Upper lobe of left lung (tissue), 6 donors: ENCODE measurements at regions not wholly inside any gene's neighbourhood (a gene's known extent, or its start where the extent isn't known, plus 50 kb on each side); places are given as distances from the start of the nearest gene placed in this dataset.

Source experiments
- ATAC-seq, 2 donors: fragments of 200-7000 bp; cut with Tn5 transposase; one replicate each; pipeline ENCODE4 v1.9.1; 2022; ENCODE audit warnings: mild to moderate bottlenecking in 2 of 2, moderate library complexity in 2 of 2; ENCODE audit not compliant: low FRiP score in 2 of 2
- DNase-seq, 2 donors: peaks; one replicate each; pipeline ENCODE4 v3.0.0-alpha.2; 2019 to 2020
- H3K27ac ChIP-seq, 4 donors: fragments of 200-600 bp; sonication (generic); one replicate each; pipeline ENCODE4 v1.5.1; 2016 to 2019
- H3K27me3 ChIP-seq, 4 donors: fragments of 200-600 bp; sonication (generic); one replicate each; pipeline ENCODE4 v1.5.1; 2017 to 2019
- H3K36me3 ChIP-seq, 4 donors: fragments of 200-600 bp; sonication (generic); one replicate each; pipeline ENCODE4 v1.5.1; 2016 to 2019
- H3K4me1 ChIP-seq, 4 donors: fragments of 200-600 bp; sonication (generic); one replicate each; pipeline ENCODE4 v1.5.1; 2018 to 2019
- H3K4me3 ChIP-seq, 4 donors: fragments of 200-600 bp; sonication (generic); one replicate each; pipeline ENCODE4 v1.5.1; 2017 to 2019; ENCODE audit warnings: mild to moderate bottlenecking in 2 of 4, moderate library complexity in 1 of 4
- H3K9me3 ChIP-seq, 4 donors: fragments of 200-600 bp; sonication (generic); one replicate each; pipeline ENCODE4 v1.5.1; 2018 to 2019
- EP300 ChIP-seq, 4 donors: sonication (generic); formaldehyde crosslinking; IDR thresholded peaks; one replicate each; pipeline ENCODE4 v1.5.1; 2017; ENCODE audit warnings: antibody characterized with exemption in 4 of 4, control low read depth in 2 of 4
- POLR2A ChIP-seq, 4 donors: fragments of 450-650 bp; IDR thresholded peaks; one replicate each; pipeline ENCODE4 v1.5.1; 2016 to 2017; ENCODE audit warnings: antibody characterized with exemption in 4 of 4, mild to moderate bottlenecking in 2 of 4
- POLR2AphosphoS5 ChIP-seq, 2 donors: sonication (generic); formaldehyde crosslinking; IDR thresholded peaks; one replicate each; pipeline ENCODE4 v1.5.1; 2017; ENCODE audit warnings: antibody characterized with exemption in 2 of 2
- WGBS, 2 donors: methylation state at CpG; one replicate each; pipeline ENCODE4 v1.1.5; 2017 to 2018; 5-methylcytosine and 5-hydroxymethylcytosine counted together
- TF ChIP-seq, protein P1 (sequence below), 6 experiments: fragments of 450-650 bp in 4 of 6; fragments of 200-600 bp in 2 of 6; sonication (generic) in 2 of 6; IDR thresholded peaks; one replicate each; pipeline ENCODE4 v1.5.1; 2016 to 2019; ENCODE audit warnings: antibody characterized with exemption in 6 of 6
- donor health status: DM: no; HTN: no; CAD: no; lungs with moderate emphysema.
- donor health status: DM: no; HTN: yes; CAD: no; lungs with severe emphysema.

- no peaks in the 10 kb centered on the region for H3K4me1 ChIP-seq
- no peak for DNase-seq
- no peaks in the 10 kb centered on the region for H3K9me3 ChIP-seq
- H3K27me3 ChIP-seq, result no peaks in the 10 kb centered on the region
- ATAC-seq, result no peak
- no peak overlapping the region for H3K27ac ChIP-seq
- no peaks in the 10 kb centered on the region for H3K36me3 ChIP-seq
- H3K4me3 ChIP-seq, result no peak overlapping the region
- TF ChIP-seq POLR2AphosphoS5 (IDR thresholded peaks at IDR 0.05) (no peak), EP300 (IDR thresholded peaks at IDR 0.05) (no peak)
- TF ChIP-seq, protein P1, sequence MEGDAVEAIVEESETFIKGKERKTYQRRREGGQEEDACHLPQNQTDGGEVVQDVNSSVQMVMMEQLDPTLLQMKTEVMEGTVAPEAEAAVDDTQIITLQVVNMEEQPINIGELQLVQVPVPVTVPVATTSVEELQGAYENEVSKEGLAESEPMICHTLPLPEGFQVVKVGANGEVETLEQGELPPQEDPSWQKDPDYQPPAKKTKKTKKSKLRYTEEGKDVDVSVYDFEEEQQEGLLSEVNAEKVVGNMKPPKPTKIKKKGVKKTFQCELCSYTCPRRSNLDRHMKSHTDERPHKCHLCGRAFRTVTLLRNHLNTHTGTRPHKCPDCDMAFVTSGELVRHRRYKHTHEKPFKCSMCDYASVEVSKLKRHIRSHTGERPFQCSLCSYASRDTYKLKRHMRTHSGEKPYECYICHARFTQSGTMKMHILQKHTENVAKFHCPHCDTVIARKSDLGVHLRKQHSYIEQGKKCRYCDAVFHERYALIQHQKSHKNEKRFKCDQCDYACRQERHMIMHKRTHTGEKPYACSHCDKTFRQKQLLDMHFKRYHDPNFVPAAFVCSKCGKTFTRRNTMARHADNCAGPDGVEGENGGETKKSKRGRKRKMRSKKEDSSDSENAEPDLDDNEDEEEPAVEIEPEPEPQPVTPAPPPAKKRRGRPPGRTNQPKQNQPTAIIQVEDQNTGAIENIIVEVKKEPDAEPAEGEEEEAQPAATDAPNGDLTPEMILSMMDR (IDR thresholded peaks at IDR 0.05), result no peak
Observed at GRCh38 chr9:26477963-26478362, 414.6 kb downstream of the CAAP1 start.

DNA sequence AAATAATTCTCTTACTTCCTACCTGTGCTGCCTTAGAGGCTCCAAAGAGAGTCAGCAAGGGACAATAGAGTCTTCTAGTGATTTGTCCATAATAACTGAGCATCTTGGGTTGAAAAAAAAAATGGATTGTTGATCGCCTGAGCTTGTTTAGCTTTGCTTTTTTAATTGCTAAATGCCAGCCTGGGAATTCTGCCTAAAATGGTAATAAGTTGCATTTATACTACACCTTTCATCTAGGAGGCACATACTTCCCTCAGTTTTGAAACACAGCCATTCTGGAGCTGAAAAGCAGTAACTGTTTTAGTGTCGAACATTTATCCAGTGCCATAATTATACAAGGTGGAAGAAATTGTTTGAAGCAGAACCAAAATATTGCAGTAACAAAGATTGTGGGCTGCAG is 421.3 kb downstream of the CAAP1 start:
- ATAC-seq, result no peak
- no peak for TF ChIP-seq EP300 (IDR thresholded peaks at IDR 0.05)
- no peak for TF ChIP-seq POLR2AphosphoS5 (IDR thresholded peaks at IDR 0.05)
- no peak for TF ChIP-seq POLR2A (IDR thresholded peaks at IDR 0.05)
- TF ChIP-seq, protein P1 (IDR thresholded peaks at IDR 0.05), result no peak
- WGBS, 2 donors, result 86 to 88% methylated on average over 2 of the region's 2 CpGs

GRCh38 chr9:26470284-26470683 is 422.3 kb downstream of the CAAP1 start:
- TF ChIP-seq POLR2A (IDR thresholded peaks at IDR 0.05) (no peak), EP300 (IDR thresholded peaks at IDR 0.05) (no peak), POLR2AphosphoS5 (IDR thresholded peaks at IDR 0.05) (no peak)
- TF ChIP-seq, protein P1 (IDR thresholded peaks at IDR 0.05), result no peak
- no peak overlapping the region for H3K4me3 ChIP-seq
- 56 to 69% methylated on average over 2 of the region's 2 CpGs for WGBS, 2 donors
- H3K27me3 ChIP-seq, result no peaks in the 10 kb centered on the region
- H3K9me3 ChIP-seq, result no peaks in the 10 kb centered on the region
- no peaks in the 10 kb centered on the region for H3K4me1 ChIP-seq
- ATAC-seq (no peak), DNase-seq (no peak)
- H3K36me3 ChIP-seq, result no peaks in the 10 kb centered on the region
- H3K27ac ChIP-seq, result no peak overlapping the region

More for the DNA sequence above, 421.3 kb downstream of the CAAP1 start:
- DNase-seq, result no peak
- Histone ChIP-seq H3K9me3 (no peaks in the 10 kb centered on the region), H3K27ac (no peak overlapping the region), H3K4me3 (no peak overlapping the region), H3K4me1 (no peaks in the 10 kb centered on the region), H3K36me3 (no peaks in the 10 kb centered on the region), H3K27me3 (no peaks in the 10 kb centered on the region)

DNA sequence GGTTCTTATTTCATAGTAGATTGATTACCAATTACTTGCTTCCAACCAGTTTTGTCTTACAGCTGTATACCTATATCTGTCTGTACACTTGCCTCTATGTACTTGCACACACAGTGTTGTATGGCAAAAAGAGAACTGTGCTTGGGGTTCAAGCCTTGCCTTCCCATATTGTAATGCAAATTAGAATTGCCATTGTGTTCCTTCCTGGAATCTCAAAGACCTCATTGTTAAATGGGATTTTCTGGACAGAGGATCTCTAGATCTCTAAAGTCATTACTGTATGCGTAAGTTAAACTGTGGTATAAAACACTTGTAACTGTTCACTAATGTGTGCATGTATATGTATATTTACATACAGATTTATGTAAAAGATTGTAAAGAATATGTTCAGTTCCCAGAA is 428.8 kb downstream of the CAAP1 start:
- Histone ChIP-seq H3K27me3 (no peaks in the 10 kb centered on the region), H3K4me3 (no peak overlapping the region), H3K9me3 (no peaks in the 10 kb centered on the region), H3K27ac (no peak overlapping the region), H3K36me3 (no peaks in the 10 kb centered on the region), H3K4me1 (no peaks in the 10 kb centered on the region)
- ATAC-seq (no peak), DNase-seq (no peak)
- 86 to 94% methylated on average over 1 of the region's 1 CpG for WGBS, 2 donors
- no peak for TF ChIP-seq POLR2AphosphoS5 (IDR thresholded peaks at IDR 0.05)
- TF ChIP-seq EP300 (IDR thresholded peaks at IDR 0.05), result no peak
- no peak for TF ChIP-seq POLR2A (IDR thresholded peaks at IDR 0.05)
- TF ChIP-seq, protein P1 (IDR thresholded peaks at IDR 0.05), result no peak

GRCh38 chr9:26462751-26463150 is 429.9 kb downstream of the CAAP1 start:
- H3K27ac ChIP-seq, result no peak overlapping the region
- TF ChIP-seq POLR2A (IDR thresholded peaks at IDR 0.05) (no peak), POLR2AphosphoS5 (IDR thresholded peaks at IDR 0.05) (no peak), EP300 (IDR thresholded peaks at IDR 0.05) (no peak)
- TF ChIP-seq, protein P1 (IDR thresholded peaks at IDR 0.05), result no peak
- no peaks in the 10 kb centered on the region for H3K36me3 ChIP-seq
- WGBS, 2 donors, result 0 to 84% methylated on average over 1 of the region's 1 CpG
- no peak overlapping the region for H3K4me3 ChIP-seq
- H3K27me3 ChIP-seq, result no peaks in the 10 kb centered on the region
- DNase-seq (no peak), ATAC-seq (no peak)
- H3K4me1 ChIP-seq, result no peaks in the 10 kb centered on the region
- no peaks in the 10 kb centered on the region for H3K9me3 ChIP-seq
